Vagina (tissue), 2 donors: ENCODE measurements at regions not wholly inside any gene's neighbourhood (a gene's known extent, or its start where the extent isn't known, plus 50 kb on each side); places are given as distances from the start of the nearest gene placed in this dataset.

ENCODE experiments used
- CTCF ChIP-seq, 3 experiments: fragments of 450-650 bp in 2 of 3; fragments of 200-600 bp in 1 of 3; sonication (generic) in 1 of 3; IDR thresholded peaks; one replicate each; pipeline ENCODE4 v1.5.1; 2017 to 2019; ENCODE audit warnings: antibody characterized with exemption in 3 of 3, mild to moderate bottlenecking in 2 of 3, moderate library complexity in 2 of 3
- POLR2AphosphoS5 ChIP-seq, 2 donors: sonication (generic); formaldehyde crosslinking; IDR thresholded peaks; one replicate each; pipeline ENCODE4 v1.9.0; 2017; ENCODE audit warnings: antibody characterized with exemption in 2 of 2, mild to moderate bottlenecking in 2 of 2, low read depth in 1 of 2; ENCODE audit not compliant: insufficient read depth in 1 of 2

GRCh38 chr2:150207979-150208378 is 279.5 kb downstream of the RND3 start:
- TF ChIP-seq CTCF (IDR thresholded peaks at IDR 0.05) (no peak), POLR2AphosphoS5 (IDR thresholded peaks at IDR 0.05; ENCODE audit: insufficient read depth in 1 of 2, low read depth in 1 of 2) (no peak)
